Adrenal gland (tissue), 5 donors: ENCODE measurements at regions not wholly inside any gene's neighbourhood (a gene's known extent, or its start where the extent isn't known, plus 50 kb on each side); places are given as distances from the start of the nearest gene placed in this dataset.

Experiments
- POLR2A ChIP-seq, 2 donors: fragments of 450-650 bp; IDR thresholded peaks; one replicate each; pipeline ENCODE4 v1.6.1; 2017; ENCODE audit warnings: antibody characterized with exemption in 2 of 2, mild to moderate bottlenecking in 2 of 2, moderate library complexity in 1 of 2
- TF ChIP-seq, protein P1 (sequence below), 6 experiments: fragments of 450-650 bp in 4 of 6; fragments of 200-600 bp in 2 of 6; sonication (generic) in 1 of 6; IDR thresholded peaks; 1 replicate in 5 of 6; 2 replicates in 1 of 6; pipeline versions ENCODE4 v1.5.1 to v1.8.0; 2016 to 2021; ENCODE audit warnings: antibody characterized with exemption in 6 of 6, mild to moderate bottlenecking in 2 of 6, moderate library complexity in 1 of 6
- donor health status: DM: no; HTN: no; CAD: no.

DNA sequence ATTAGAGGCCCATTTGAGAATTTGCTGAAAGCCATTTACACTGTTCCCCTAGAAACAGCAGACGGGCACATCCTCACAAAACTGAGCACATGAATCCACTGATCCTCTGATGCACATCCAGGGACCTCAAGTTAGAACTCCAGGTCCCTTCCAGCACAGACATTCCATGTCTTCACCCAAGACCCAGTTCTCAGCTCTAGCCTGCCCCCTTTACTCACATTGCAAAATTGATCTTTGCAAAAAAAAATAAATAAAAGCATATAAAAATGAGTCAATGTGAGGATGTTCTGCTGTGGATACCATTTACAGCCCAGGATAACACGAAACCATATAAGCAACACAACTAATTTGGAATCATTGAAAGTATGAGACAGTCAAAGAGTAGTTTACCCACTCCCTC, 458.2 kb upstream of the JARID2 start:
- TF ChIP-seq, protein P1, sequence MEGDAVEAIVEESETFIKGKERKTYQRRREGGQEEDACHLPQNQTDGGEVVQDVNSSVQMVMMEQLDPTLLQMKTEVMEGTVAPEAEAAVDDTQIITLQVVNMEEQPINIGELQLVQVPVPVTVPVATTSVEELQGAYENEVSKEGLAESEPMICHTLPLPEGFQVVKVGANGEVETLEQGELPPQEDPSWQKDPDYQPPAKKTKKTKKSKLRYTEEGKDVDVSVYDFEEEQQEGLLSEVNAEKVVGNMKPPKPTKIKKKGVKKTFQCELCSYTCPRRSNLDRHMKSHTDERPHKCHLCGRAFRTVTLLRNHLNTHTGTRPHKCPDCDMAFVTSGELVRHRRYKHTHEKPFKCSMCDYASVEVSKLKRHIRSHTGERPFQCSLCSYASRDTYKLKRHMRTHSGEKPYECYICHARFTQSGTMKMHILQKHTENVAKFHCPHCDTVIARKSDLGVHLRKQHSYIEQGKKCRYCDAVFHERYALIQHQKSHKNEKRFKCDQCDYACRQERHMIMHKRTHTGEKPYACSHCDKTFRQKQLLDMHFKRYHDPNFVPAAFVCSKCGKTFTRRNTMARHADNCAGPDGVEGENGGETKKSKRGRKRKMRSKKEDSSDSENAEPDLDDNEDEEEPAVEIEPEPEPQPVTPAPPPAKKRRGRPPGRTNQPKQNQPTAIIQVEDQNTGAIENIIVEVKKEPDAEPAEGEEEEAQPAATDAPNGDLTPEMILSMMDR (IDR thresholded peaks at IDR 0.05) = no peak
- TF ChIP-seq POLR2A (IDR thresholded peaks at IDR 0.05) = no peak
